Heart right ventricle (tissue), 16 donors: ENCODE measurements at regions not wholly inside any gene's neighbourhood (a gene's known extent, or its start where the extent isn't known, plus 50 kb on each side); places are given as distances from the start of the nearest gene placed in this dataset.

Experiments
- ATAC-seq, 8 donors: fragments of 200-7000 bp; cut with Tn5 transposase; one replicate each; pipeline ENCODE4 v1.9.1; 2020; ENCODE audit warnings: mild to moderate bottlenecking in 8 of 8, moderate library complexity in 8 of 8, moderate number of reproducible peaks in 1 of 8
- DNase-seq, 2 donors: peaks; one replicate each; pipeline ENCODE4 v3.0.0-alpha.2; 2020
- H3K27ac ChIP-seq, 10 donors: fragments of 200-600 bp; sonication (generic) in 2 of 10; one replicate each; pipeline versions ENCODE4 v1.5.0 to v1.8.0; 2020 to 2022; ENCODE audit warnings: mild to moderate bottlenecking in 3 of 10
- H3K27me3 ChIP-seq, 7 donors: fragments of 200-600 bp; one replicate each; pipeline ENCODE4 v1.8.0; 2021 to 2022; ENCODE audit warnings: mild to moderate bottlenecking in 2 of 7
- H3K36me3 ChIP-seq, 9 donors: fragments of 200-600 bp; sonication (generic) in 1 of 9; one replicate each; pipeline versions ENCODE4 v1.5.0 to v1.8.0; 2020 to 2022; ENCODE audit warnings: mild to moderate bottlenecking in 2 of 9
- H3K4me1 ChIP-seq, 9 donors: fragments of 200-600 bp; sonication (generic) in 1 of 9; one replicate each; pipeline versions ENCODE4 v1.5.0 to v1.8.0; 2020 to 2022; ENCODE audit warnings: mild to moderate bottlenecking in 4 of 9
- H3K4me3 ChIP-seq, 10 donors: fragments of 200-600 bp; sonication (generic) in 2 of 10; one replicate each; pipeline versions ENCODE4 v1.5.0 to v1.8.0; 2020 to 2022; ENCODE audit warnings: mild to moderate bottlenecking in 7 of 10, moderate library complexity in 2 of 10
- H3K9me3 ChIP-seq, 11 donors: fragments of 200-600 bp in 10 of 11; sonication (generic) in 2 of 11; one replicate each; pipeline versions ENCODE4 v1.5.0 to v1.8.0; 2013 to 2022; ENCODE audit warnings: mild to moderate bottlenecking in 2 of 11, control low read depth in 1 of 11, moderate library complexity in 1 of 11
- WGBS, 2 donors: extraction: QIAGEN DNeasy Blood & Tissue Kit; methylation state at CpG; one replicate each; pipeline ENCODE4 v1.1.7; 2013; ENCODE audit warnings: inconsistent platforms in 1 of 2; 5-methylcytosine and 5-hydroxymethylcytosine counted together
- intact Hi-C, 10 donors: fragments of 100-400 bp; cut with DNase I; formaldehyde crosslinking; loops; one replicate each; pipeline versions ENCODE4 v1.11.1 to v1.14.2; 2022
- TF ChIP-seq, protein P1 (sequence below), 9 donors: fragments of 200-600 bp; sonication (generic) in 2 of 9; IDR thresholded peaks; one replicate each; pipeline versions ENCODE4 v1.5.0 to v1.8.0; 2021 to 2022; ENCODE audit warnings: antibody characterized with exemption in 9 of 9, mild to moderate bottlenecking in 5 of 9, moderate library complexity in 1 of 9
- donor health status: Arrhythmogenic right ventricular cardiomyopathy.
- donor health status: ischemic (EF 13 %, LVEDD 7.1; RV severe dilation, severe dysfunction).
- donor health status: healthy with polysubstance abuse.
- donor health status: DM: no; HTN: yes; CAD: no.
- donor health status: DM: no; HTN: no; CAD: no.
- donor health status: ischemic (EF 25% LVEDD 6.9; RV normal size, moderate dysfunction).
- donor health status: ischemic (EF 25% LVEDD 5.7; RV mildly dilated, moderate dysfunction).
- donor health status: healthy.
- donor health status: DM: yes; HTN: yes; CAD: no.
- donor health status: Ischemic cardiomyopathy.
- donor health status: ischemic (EF 35%, LVEDD 5.7; RV mildly dilated, moderate dysfunction).
- donor health status: nonischemic (EF 11% LVEDD 7.7; RV severe dilation, severe dysfunction).
- donor health status: DM: yes; HTN: yes; CAD: no.
- donor health status: PGD.
- donor health status: ischemic (EF 29% LVEDD 5.4; RV normal size, mild dysfunction).
- donor health status: nonischemic (EF 23%, LVEDD 6.1; RV moderate dilation, normal function).

GRCh38 chr15:96186105-96186504, 144.4 kb upstream of the NR2F2 start:
- no peak for ATAC-seq
- H3K9me3 ChIP-seq = no peaks in the 10 kb centered on the region

GRCh38 chr15:96187341-96188305, 142.9 kb upstream of the NR2F2 start:
- H3K4me3 ChIP-seq = no peak overlapping the region
- no peak for ATAC-seq
- WGBS, 2 donors = 55 to 62% methylated on average over 10 of the region's 10 CpGs
- H3K27ac ChIP-seq = no peak overlapping the region
- H3K9me3 ChIP-seq = peaks cover 0 to 6% (median 0%) of the 10 kb centered on the region in 11 donors
- no peaks in the 10 kb centered on the region for H3K4me1 ChIP-seq
- H3K27me3 ChIP-seq = peaks cover 0 to 3% (median 0%) of the 10 kb centered on the region in 7 donors
- DNase-seq = no peak
- TF ChIP-seq, protein P1, sequence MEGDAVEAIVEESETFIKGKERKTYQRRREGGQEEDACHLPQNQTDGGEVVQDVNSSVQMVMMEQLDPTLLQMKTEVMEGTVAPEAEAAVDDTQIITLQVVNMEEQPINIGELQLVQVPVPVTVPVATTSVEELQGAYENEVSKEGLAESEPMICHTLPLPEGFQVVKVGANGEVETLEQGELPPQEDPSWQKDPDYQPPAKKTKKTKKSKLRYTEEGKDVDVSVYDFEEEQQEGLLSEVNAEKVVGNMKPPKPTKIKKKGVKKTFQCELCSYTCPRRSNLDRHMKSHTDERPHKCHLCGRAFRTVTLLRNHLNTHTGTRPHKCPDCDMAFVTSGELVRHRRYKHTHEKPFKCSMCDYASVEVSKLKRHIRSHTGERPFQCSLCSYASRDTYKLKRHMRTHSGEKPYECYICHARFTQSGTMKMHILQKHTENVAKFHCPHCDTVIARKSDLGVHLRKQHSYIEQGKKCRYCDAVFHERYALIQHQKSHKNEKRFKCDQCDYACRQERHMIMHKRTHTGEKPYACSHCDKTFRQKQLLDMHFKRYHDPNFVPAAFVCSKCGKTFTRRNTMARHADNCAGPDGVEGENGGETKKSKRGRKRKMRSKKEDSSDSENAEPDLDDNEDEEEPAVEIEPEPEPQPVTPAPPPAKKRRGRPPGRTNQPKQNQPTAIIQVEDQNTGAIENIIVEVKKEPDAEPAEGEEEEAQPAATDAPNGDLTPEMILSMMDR (IDR thresholded peaks at IDR 0.05) = no peak
- H3K36me3 ChIP-seq = no peaks in the 10 kb centered on the region
- intact Hi-C loops = no loop called here

More at GRCh38 chr15:96186105-96186504, 144.4 kb upstream of the NR2F2 start:
- Histone ChIP-seq H3K4me1 (peaks cover 0 to 9% (median 0%) of the 10 kb centered on the region in 9 donors), H3K27me3 (peaks cover 0 to 9% (median 0%) of the 10 kb centered on the region in 7 donors), H3K4me3 (no peak overlapping the region), H3K27ac (no peak overlapping the region), H3K36me3 (no peaks in the 10 kb centered on the region)
- intact Hi-C loops = no loop called here
- TF ChIP-seq, protein P1 (IDR thresholded peaks at IDR 0.05) = no peak
- no peak for DNase-seq
- WGBS, 2 donors = 85 to 99% methylated on average over 4 of the region's 4 CpGs

DNA sequence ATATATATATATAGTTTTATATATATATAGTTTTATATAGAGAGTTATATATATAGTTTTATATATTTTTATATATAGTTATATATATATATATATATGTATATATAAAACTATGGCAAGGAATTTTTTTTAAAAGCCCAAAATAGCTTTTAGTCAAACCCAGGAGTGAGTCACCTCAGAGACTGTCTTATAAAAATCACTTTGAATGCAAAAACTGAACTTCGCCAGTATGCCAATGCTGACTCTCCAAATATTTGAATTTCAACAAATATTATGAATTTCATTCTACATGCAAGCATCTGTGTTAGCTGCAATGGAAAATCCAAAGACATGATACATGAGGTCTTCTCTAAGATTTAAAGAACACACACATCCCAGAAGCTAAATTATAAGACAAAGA, 132.8 kb upstream of the NR2F2 start:
- ATAC-seq (no peak), DNase-seq (no peak)
- no peaks in the 10 kb centered on the region for H3K4me1 ChIP-seq
- H3K36me3 ChIP-seq = no peaks in the 10 kb centered on the region
- intact Hi-C loops = no loop called here
- TF ChIP-seq, protein P1 (IDR thresholded peaks at IDR 0.05) = no peak
- no peak overlapping the region for H3K27ac ChIP-seq
- 97 to 98% methylated on average over 1 of the region's 1 CpG for WGBS, 2 donors
- no peak overlapping the region for H3K4me3 ChIP-seq
- H3K27me3 ChIP-seq = peaks cover 0 to 6% (median 0%) of the 10 kb centered on the region in 7 donors
- H3K9me3 ChIP-seq = peaks cover 0 to 4% (median 0%) of the 10 kb centered on the region in 11 donors

- Histone ChIP-seq H3K4me1 (no peaks in the 10 kb centered on the region), H3K9me3 (peaks cover 0 to 4% (median 0%) of the 10 kb centered on the region in 11 donors), H3K36me3 (no peaks in the 10 kb centered on the region), H3K27ac (no peak overlapping the region), H3K4me3 (no peak overlapping the region), H3K27me3 (peaks cover 0 to 3% (median 0%) of the 10 kb centered on the region in 7 donors)
- intact Hi-C loops = no loop called here
- no peak for DNase-seq
- TF ChIP-seq, protein P1 (IDR thresholded peaks at IDR 0.05) = no peak
- no peak for ATAC-seq
Measured at GRCh38 chr15:96199111-96199510, 131.4 kb upstream of the NR2F2 start.
